CD4-positive, alpha-beta T cell treated with Interferon alpha-2 for 1 hour (primary cell): ENCODE measurements at regions not wholly inside any gene's neighbourhood (a gene's known extent, or its start where the extent isn't known, plus 50 kb on each side); places are given as distances from the start of the nearest gene placed in this dataset.
"Not testable (repeated sequence)": the region's sequence is repeated elsewhere in the genome, so short reads cannot be mapped to it uniquely, and the experiment has no call there.

Experiments used
- DNase-seq, 2 donors: peaks; one replicate each; pipeline ENCODE4 v3.0.0-alpha.2; 2020 to 2022

DNA sequence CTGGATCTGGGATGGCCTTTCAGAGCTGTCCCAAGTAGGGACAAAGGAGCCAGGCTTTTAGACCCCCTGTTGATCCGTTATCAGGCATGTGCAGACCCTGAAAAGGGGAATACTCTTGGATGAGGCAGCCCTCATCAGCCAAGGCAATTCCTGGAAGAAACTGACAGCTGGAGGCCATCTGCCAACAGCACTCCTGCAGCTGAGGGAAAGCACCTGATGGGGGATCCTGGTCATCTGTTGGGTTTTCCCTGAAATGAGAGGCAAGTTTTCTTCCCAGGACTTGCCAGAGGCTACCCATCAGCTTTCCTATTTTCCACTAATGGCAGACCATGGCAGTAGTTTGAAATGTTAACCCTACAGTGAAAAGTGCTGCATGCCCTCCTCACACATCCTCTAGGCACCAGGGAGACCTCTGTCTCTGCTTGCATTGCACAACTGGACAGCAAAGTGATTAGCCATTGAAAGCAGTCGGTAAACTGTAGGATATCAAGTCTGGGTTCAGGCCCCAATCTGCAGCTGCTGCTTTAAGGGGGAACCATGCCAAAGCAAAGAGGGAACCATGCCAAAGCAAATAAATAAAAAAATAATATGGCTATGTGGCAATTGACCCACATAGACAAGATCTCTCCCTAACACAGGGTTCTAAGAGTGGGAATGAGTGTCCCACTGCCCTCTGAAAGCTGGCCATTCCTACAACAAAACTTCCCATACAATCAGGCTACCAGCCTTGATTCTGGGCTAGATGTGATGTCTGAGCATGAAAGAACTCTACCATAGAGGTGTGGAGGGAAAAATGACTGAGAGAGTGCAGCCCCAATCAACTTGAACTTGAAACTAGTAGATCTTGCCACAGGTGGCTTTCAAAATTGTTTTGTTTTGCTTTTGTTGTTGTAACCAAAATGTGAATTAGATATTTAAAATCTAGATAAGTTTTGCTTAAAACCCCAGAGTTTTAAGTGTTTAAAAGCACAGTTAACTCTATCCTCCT, 232.0 kb upstream of the STT3B start:
- no peak for DNase-seq

DNA sequence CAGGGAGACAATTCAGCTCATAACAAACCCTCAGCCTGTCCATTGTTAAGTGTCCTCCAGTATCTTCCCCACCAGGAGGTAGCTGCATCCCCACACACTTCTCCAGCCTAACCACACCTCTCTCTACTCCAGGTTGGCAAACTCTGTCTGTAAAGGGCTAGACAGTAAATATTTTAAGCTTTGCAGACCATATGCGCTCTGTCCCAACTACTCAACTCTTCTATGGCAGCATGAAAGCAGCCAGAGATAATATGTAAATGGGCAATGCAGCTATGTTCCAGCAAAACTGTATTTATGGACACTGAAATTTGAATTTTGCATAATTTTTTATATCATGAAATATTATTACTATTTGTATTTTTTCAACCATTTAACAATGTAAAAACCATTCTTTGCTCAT, 230.4 kb upstream of the STT3B start:
- no peak for DNase-seq

DNA sequence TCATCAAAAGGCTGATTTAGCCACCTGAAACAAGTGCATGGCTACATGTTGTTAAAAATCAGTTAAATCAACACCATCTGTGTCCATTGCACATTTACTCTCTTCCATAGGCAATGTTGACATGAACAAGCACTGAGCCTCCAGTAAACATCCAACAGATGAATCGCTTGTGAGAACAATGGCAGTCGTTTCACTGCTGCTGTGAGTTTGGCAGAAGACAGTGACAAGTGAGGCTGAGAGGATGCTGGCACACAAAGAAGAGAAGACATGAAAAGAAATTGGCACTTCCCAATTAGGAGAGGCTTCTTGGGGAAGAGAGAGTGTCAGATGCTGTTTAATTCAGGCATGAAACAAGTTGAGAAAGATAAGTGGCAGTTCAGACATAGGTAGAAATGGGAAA, 227.4 kb upstream of the STT3B start:
- DNase-seq: no peak

DNA sequence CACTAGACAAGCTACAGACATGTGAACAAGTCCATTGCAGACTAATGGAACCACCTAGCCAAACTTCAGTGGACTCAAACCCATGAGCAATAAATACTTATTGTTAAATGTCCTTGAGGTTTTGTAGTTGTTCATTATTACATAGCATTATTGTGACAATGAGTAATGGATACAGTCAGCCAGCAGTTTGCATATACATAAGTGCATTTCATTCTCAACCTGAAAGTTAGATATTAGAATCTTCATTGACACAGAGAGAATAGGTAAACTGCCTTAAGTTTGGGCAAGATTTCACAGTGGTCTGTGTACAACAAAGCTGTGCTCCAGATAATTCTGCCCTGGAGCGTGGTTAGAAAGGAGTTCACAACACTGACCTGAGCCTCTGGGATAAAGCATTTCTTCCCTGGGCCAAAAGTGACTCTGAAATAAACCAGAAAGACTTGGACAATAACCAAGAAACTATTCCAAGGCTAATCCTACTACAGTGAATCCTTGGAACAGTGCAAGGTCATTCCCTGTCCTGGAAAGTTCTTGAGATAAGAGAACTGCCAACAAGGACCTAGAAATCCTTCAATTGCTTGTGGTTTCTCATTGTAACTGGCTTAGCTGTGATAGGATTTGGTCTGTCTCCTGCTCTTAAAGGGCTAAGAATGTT, 225.5 kb upstream of the STT3B start:
- DNase-seq: no peak

DNA sequence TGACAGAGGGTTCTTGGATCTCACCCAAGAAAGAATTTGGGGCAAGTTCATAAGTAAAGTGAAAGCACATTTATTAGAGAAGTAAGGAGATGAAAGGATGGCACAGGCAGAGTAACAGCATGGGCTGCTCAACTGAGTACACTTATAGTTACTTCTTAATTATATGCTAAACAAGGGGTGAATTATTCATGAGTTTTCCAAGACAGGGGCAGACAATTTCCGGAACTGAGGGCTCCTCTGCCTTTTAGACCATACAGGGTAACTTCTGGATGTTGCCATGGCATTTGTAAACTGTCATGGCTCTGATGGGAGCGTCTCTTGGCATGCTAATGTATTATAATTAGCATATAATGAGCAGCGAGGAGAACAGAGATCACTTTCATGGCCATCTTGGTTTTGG, 221.2 kb upstream of the STT3B start:
- DNase-seq: no peak

DNA sequence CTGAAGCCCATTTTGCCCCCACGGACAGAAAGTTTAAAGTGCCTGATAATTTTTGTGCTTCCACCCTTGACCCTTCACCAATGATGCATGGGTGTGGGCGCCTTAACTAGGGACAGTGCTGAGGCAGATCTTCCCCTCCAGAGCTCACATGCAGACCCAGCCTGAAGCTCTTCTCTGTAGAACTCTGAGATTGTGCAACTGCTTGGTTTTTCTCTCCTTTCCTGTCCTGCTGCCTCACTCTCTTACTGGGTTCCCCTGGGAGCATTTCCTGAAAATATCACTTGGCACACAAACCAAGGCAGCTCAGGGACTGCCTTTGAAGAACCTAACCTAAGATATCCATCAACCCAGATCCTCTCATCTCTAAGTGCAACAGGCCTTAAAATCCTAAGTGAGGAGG, 220.3 kb upstream of the STT3B start:
- no peak for DNase-seq

DNA sequence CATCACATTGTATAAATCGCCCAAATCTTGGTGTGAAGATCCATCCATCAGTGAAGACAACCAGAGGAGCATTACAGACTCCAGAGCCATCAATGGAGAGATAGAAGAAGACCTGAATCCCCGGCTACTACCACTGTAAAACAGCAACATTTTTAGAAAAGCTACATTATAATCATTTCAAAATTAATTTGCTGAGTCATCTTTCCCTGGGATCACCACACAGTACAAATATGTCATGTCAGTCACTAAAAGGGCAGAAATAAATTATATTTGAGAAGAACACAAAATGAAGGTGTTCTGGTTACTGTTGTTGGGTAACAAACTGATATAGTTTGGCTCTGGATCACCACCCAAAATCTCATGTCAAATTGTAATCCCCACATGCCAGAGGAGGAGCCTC, 218.5 kb upstream of the STT3B start:
- DNase-seq: no peak

DNA sequence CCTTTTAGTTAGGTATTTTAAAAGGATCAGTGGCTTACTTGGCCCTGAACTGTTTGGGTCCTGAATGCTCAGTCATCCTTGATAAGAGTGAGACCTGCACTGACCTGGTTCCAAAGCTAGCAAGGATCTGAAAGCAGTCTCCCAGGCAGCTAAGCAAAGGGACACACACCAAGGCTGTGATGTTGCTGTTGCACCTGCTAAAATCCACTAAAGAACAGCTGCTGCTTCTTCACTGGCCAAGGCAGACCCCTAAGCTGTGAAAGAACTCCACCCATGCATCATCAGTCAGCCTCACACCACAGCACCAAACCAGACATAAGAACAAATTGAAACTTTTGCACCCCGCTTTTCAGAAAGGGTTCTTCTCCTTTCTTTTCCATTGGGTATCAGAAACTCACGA, 213.4 kb upstream of the STT3B start:
- no peak for DNase-seq

DNA sequence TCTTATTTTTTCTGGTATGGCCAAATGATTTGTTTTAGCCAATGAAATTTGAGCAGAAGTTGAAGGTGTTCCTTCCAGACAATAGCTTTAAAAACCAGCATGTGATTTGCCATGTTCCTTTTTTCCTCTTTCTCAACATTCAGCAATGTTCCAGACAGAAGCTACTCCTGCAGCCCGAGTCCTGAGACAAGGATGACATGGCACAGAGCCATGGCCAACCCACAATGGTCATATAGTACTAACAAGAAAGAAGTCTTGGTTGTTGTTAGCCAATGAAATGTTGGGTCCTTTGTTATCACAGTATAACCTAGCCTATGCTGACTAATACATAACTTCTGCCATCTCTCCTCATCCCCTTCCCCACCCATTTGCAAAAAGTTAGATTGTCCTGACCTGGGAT, 211.1 kb upstream of the STT3B start:
- no peak for DNase-seq

DNA sequence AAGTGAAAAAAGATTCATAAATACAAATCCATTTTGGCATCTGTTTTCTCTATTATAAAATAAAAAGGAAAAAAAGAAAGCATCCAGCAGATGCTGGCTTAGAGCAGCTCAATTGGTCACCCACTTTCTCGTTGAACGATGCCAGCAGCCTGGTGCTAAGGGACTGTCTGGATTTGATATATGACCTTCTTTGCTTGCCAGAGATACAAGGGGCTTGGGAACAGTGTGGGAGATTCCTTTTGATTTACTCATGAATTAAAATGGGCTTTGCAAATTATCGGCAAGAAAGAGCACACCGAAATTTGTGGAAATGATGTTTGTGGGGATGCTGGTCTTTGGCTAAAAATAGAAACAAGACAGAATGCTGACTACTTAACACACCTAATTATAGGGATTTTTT, 210.3 kb upstream of the STT3B start:
- no peak for DNase-seq

DNA sequence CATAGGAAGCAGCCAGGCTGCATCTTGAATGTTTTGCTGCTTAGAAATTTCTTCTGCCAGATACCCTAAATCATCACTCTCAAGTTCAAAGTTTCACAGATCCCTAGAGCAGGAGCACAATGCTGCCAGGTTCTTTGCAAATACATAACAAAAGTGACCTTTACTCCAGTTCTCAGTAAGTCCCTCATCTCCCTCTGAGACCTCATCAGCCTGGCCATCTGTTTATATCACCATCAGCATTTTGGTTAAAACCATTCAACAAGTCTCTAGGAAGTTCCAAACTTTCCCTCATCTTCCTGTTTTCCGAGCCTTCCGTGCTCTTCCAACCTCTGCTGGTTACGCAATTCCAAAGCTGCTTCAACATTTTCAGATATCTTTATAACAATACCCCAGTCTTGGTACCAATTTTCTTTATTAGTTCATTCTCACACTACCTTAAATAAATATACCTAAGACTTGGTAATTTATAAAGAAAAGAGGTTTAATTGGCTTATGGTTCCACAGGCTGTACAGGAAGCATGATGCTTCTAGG, 204.8 kb upstream of the STT3B start:
- DNase-seq: not testable (repeated sequence)

DNA sequence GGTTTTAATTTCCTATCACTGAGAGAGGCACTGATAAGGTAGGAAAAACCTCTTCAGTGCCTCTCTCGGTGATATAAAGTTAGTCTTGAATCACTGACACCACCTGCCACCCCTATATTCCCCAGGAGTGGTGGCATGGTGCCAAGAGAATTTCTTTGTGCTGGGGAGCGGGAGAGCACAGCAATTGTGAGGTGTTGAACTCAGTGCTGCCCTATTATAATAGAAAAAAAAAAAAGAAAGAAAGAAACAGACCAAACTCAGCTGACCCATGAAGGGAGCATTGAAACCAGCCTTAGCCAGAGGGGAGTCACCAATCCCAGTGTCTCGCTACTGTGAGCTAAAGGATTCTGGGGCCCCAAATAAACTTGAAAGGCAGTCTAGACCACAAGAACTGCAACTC, 201.4 kb upstream of the STT3B start:
- no peak for DNase-seq

DNA sequence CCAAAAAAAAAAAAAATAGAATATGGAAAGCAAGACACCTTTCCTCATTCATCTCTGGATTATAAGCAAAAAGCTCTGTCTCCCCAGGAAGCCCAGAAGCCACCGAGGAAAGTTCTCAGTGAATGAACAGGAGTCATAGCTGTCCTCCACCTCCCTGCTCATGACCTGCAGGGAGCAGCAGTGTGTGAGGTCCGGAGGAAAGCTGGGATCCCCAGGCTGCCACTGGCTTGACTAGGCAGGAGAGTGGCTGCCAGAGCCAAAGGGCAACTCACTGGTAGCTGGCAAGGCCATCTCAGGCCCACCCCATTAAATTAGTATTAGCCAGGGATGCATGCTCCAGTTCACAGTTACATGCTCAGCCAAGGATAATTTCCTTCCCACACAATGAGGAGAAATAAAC, 191.6 kb upstream of the STT3B start:
- no peak for DNase-seq

DNA sequence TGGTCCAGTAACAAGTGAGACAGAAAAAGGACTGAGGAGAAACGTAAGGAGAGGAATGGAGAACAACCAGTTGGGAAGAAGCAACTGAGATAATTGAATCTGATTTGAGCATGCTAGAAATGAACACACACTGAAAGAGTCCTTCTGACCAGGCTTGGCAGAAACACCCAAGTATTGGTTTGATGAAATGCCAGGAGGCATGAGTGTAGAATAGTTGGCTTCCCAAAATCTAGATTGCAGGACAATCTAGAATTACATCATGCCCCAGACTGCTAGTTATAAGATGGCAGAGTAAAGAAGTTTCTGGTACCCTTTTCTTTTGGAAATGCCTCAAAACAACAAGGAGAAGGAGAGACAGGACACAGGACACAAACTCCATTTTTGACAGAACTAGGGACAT, 189.7 kb upstream of the STT3B start:
- no peak for DNase-seq

DNA sequence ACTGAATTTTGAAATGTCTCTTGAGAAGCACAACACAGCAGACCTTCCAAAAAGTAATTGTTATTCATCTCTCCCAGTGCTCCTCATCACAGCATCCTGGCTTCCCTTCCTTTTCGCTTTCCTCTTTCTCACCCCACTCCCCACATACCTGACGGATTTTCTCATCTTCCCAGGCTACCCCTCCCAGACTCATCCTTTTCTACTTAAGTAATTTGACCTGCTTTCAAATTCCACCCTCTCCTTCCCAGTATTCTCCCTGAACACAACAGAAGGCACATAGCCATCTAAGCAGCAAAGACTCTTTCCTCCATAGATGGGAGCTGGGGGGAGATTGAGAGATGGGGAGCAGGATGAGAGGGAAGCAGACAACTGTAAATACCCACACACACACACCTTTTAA, 187.1 kb upstream of the STT3B start:
- no peak for DNase-seq

DNA sequence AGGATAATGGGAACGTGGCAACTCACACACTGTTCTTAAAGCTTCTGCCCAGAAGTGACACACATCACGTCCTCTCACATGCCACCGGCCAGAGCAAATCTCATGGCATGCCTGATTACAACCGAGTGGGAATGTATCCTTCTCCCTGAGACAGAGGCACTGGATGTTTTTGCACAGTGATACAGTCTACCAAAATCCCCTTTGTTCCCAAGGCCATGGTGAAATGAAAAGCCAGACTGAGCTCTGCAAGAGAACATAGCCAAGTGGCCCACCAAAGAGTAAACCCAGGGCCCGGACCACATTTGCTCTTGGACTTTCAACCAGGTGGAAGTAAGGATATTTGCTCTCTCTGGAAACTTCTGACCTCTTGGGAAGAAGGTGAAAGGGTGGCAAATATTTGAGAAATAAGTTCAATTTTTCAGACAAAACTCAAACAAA, 186.2 kb upstream of the STT3B start:
- no peak for DNase-seq

DNA sequence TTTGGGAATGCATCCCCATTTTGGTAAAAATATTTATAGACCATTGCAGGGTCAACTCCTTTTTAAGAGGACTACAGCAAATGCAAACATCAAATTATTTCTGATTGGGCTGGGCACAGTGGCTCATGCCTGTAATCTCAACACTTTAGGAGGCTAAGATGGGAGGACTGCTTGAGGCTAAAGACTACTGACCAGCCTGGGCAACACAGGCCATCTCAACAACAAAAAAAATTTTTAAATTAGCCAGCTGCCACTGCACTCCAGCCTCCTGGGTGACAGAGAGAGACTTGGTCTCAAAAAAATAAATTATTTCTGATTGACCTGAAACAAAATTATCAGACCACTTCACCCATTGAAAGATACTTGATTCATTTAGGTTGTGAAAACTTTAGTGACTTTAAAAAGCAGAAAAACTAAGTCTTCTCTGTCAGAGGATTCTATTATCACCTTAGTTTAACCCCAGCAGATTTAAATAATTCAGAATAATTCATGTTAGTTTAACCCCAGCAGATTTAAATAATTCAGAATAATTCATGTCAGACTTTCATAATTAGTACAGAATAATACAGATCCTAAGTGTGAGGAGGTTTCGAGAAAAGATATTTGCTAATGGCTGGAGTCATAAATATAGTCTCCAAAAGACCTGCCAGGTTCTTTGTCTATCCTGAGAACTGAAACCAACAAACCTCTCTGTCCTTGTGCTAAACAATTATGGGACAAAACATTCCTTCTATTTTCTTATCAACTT, 183.6 kb upstream of the STT3B start:
- no peak for DNase-seq

DNA sequence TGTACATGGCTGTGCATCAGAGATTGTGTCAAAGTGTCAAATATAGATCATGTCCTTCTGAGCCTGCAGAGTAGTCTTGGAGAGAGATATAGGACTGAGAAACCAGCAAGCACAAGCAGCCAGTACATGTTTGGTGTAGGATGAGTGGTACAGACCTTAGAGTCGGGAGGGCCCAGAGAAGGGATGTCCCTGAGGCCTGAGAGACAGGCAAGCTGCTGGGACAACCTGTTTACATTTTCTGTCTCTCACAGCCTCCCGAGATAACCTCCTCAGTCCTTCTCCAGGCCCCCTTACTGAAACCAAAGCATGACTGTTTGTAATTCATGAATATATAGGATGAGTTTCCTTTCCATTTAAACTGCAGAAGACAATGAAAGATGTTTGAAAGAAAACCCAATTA, 182.4 kb upstream of the STT3B start:
- no peak for DNase-seq

DNA sequence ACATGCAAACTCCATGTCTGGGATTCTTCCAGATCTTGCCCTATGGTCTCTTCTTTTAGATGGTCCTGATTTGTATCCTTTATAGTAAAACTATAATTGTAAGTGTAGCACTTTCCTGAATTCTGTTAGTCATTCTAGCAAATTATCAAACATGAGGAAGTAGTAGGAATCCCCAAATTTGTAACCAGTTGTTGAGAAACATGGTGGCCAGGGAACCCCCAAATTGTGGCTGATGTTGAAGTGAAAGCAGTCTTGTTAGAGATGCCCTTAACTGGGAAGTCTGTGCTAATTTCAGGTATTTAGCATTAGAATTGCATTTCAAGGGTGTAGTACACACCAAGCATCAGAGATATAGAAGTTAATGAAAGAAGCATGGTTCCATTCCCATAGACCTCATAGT, 180.4 kb upstream of the STT3B start:
- DNase-seq: no peak

DNA sequence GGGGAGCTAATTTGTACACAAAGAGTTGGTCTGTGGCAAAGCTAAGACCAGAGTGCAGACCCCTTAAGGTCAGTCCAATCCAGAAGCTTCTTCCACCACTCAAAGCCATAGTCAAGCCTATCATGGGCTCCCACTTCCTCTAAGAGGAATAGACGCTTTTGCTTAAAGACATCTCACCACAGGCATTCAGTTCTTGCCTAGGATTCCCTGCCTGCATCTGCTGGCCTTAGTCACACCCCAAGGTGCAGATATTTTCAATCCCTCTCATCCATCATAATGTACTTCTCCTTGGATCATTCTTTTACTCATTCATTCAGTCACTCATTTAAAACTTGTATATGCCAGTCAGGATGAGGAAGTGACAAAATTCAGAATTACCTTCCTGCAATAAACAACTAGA, 179.6 kb upstream of the STT3B start:
- no peak for DNase-seq

DNA sequence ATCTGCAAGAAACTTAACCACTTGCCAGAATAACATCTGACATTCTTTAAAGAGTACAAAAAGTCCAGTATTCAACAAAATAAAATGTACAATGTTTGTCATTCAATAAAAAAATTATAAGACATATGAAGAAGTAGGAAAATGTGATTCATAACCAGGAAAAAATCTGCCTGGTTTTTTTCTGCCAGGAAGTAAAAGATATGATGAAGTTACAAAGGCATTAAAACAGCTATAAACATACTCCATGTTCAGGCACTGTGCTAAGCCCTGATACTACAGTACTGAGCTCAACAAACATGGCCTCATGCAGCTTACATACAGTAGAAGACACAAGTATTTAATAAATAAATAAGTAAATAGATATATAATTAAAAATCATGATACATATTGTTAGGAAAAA, 178.4 kb upstream of the STT3B start:
- DNase-seq: no peak

DNA sequence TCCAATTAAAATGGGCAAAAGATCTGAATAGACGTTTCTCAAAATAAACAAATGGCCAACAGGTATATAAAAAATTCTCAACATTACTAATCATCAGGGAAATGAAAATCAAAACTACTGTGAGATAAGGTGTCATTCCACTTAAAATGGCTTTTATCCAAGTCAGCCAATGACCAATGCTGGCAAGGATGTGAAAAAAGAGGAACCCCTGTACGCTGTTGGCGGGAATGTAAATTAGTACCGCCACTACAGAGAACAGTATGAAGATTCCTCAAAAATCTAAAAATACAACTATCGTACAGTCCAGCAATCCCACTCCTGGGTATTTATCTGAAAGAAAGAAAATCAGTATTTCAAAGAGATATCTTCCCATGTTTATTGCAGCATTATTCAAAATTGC, 176.9 kb upstream of the STT3B start:
- DNase-seq: no peak

DNA sequence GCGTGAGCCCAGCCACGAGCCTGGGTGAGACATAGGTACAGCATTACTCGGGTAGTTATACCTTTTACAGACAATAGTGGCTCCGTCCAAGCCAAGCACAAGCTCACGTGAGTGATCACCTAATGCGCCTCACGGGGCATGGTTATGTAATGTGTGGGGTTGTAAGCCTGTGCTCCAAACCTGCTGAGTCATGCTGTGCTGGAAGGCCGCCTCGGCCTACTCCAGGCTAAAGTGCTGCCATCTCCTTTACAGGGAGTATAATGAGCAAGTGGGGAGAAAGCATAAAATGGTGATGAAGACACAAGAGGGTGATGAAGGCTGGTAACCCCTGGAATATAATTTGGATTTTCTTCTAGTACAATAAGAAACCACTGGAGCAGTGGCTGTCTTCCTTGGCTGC, 175.8 kb upstream of the STT3B start:
- no peak for DNase-seq
